Type B pancreatic cell (in vitro differentiated cells): ENCODE measurements at regions not wholly inside any gene's neighbourhood (a gene's known extent, or its start where the extent isn't known, plus 50 kb on each side); places are given as distances from the start of the nearest gene placed in this dataset.
"Not testable (repeated sequence)": the region's sequence is repeated elsewhere in the genome, so short reads cannot be mapped to it uniquely, and the experiment has no call there.

Experiments used
- DNase-seq: peaks from one replicate; pipeline ENCODE4 v3.0.0; 2021; ENCODE audit warnings: mixed read lengths; ENCODE audit not compliant: unreplicated experiment; ENCODE audit errors: extremely low spot score
- H3K27ac Mint-ChIP-seq: 2 replicates; pipeline ENCODE4 v1.8.0; 2021; ENCODE audit warnings: mild to moderate bottlenecking, mixed read lengths
- H3K27me3 Mint-ChIP-seq: 2 replicates; pipeline ENCODE4 v1.8.0; 2021; ENCODE audit warnings: mixed read lengths
- H3K36me3 Mint-ChIP-seq: 2 replicates; pipeline ENCODE4 v1.8.0; 2021; ENCODE audit warnings: mixed read lengths
- H3K4me1 Mint-ChIP-seq: one replicate; pipeline ENCODE4 v1.8.0; 2021; ENCODE audit warnings: mixed read lengths; ENCODE audit not compliant: unreplicated experiment
- H3K4me3 Mint-ChIP-seq: 2 replicates; pipeline ENCODE4 v1.8.0; 2021; ENCODE audit warnings: mild to moderate bottlenecking, mixed read lengths
- H3K9me3 Mint-ChIP-seq: 2 replicates; pipeline ENCODE4 v1.8.0; 2021; ENCODE audit warnings: mixed read lengths
- CTCF ChIP-seq: fragments of 200-600 bp; sonication (generic); conservative IDR thresholded peaks from 2 replicates; pipeline ENCODE4 v1.5.0; 2021; ENCODE audit warnings: antibody characterized with exemption, mild to moderate bottlenecking

- H3K36me3 Mint-ChIP-seq: no peaks in the 10 kb centered on the region
- H3K9me3 Mint-ChIP-seq: peaks cover 9% of the 10 kb centered on the region
- H3K27me3 Mint-ChIP-seq: no peaks in the 10 kb centered on the region
- no peak for TF ChIP-seq CTCF
- H3K4me3 Mint-ChIP-seq: no peak overlapping the region
- no peaks in the 10 kb centered on the region for H3K4me1 Mint-ChIP-seq
- no peak overlapping the region for H3K27ac Mint-ChIP-seq
- DNase-seq: no peak
Measured at GRCh38 chr18:39230086-39230803, 1664.6 kb upstream of the CELF4 start.

- not testable (repeated sequence) for H3K9me3 Mint-ChIP-seq, H3K4me1 Mint-ChIP-seq, DNase-seq, H3K36me3 Mint-ChIP-seq, H3K4me3 Mint-ChIP-seq, H3K27me3 Mint-ChIP-seq, H3K27ac Mint-ChIP-seq
Measured at GRCh38 chr18:39227769-39228168, 1662.2 kb upstream of the CELF4 start.

- Mint-ChIP-seq H3K27me3 (no peaks in the 10 kb centered on the region), H3K9me3 (peaks cover 9% of the 10 kb centered on the region), H3K4me3 (no peak overlapping the region), H3K36me3 (no peaks in the 10 kb centered on the region), H3K27ac (no peak overlapping the region), H3K4me1 (no peaks in the 10 kb centered on the region)
- no peak for DNase-seq
- no peak for TF ChIP-seq CTCF
Measured at GRCh38 chr18:39225373-39225772, 1659.8 kb upstream of the CELF4 start.

- H3K27me3 Mint-ChIP-seq: no peaks in the 10 kb centered on the region
- TF ChIP-seq CTCF: no peak
- peaks cover 9% of the 10 kb centered on the region for H3K9me3 Mint-ChIP-seq
- H3K27ac Mint-ChIP-seq: no peak overlapping the region
- no peak overlapping the region for H3K4me3 Mint-ChIP-seq
- no peaks in the 10 kb centered on the region for H3K4me1 Mint-ChIP-seq
- no peaks in the 10 kb centered on the region for H3K36me3 Mint-ChIP-seq
- no peak for DNase-seq
Measured at GRCh38 chr18:39223283-39223682, 1657.7 kb upstream of the CELF4 start.

GRCh38 chr18:39215920-39216319 is 1650.3 kb upstream of the CELF4 start:
- Mint-ChIP-seq H3K27me3 (no peaks in the 10 kb centered on the region), H3K9me3 (peaks cover 5% of the 10 kb centered on the region), H3K4me3 (no peak overlapping the region), H3K4me1 (no peaks in the 10 kb centered on the region), H3K36me3 (no peaks in the 10 kb centered on the region), H3K27ac (no peak overlapping the region)
- no peak for TF ChIP-seq CTCF
- no peak for DNase-seq

GRCh38 chr18:39211461-39211860 is 1645.9 kb upstream of the CELF4 start:
- Mint-ChIP-seq H3K27me3 (no peaks in the 10 kb centered on the region), H3K36me3 (no peaks in the 10 kb centered on the region), H3K9me3 (peaks cover 5% of the 10 kb centered on the region), H3K4me1 (no peaks in the 10 kb centered on the region), H3K4me3 (no peak overlapping the region), H3K27ac (no peak overlapping the region)
- no peak for DNase-seq
- TF ChIP-seq CTCF: no peak
